PFSK-1 (cell line): ENCODE measurements at regions not wholly inside any gene's neighbourhood (a gene's known extent, or its start where the extent isn't known, plus 50 kb on each side); places are given as distances from the start of the nearest gene placed in this dataset.

Experiments
- FOXP2 ChIP-seq: optimal IDR thresholded peaks from 2 replicates; pipeline ENCODE3; 2011; ENCODE audit warnings: borderline replicate concordance, control low read depth, inconsistent platforms; ENCODE audit not compliant: insufficient read depth; ENCODE audit errors: extremely low read length, extremely low read depth
- POLR2AphosphoS5 ChIP-seq: IDR thresholded peaks from 2 replicates; pipeline ENCODE4 v1.6.1; 2012; ENCODE audit warnings: low read depth, mild to moderate bottlenecking, control low read depth, low read length, moderate library complexity
- SIN3A ChIP-seq: IDR thresholded peaks from 2 replicates; pipeline ENCODE4 v1.6.1; 2012; ENCODE audit warnings: mild to moderate bottlenecking, low read length, moderate library complexity, borderline replicate concordance; ENCODE audit not compliant: insufficient read depth
- TAF1 ChIP-seq: IDR thresholded peaks from 2 replicates; pipeline ENCODE4 v1.6.1; 2012; ENCODE audit warnings: low read length, control low read depth, borderline replicate concordance; ENCODE audit not compliant: insufficient read depth
- TF ChIP-seq, protein P1 (sequence below), 2 experiments: IDR thresholded peaks; 2 replicates each; pipeline versions ENCODE4 v1.6.1 to v1.8.0; 2011 to 2012; ENCODE audit warnings: low read depth in 2 of 2, low read length in 2 of 2, control low read depth in 1 of 2, inconsistent platforms in 1 of 2, mild to moderate bottlenecking in 1 of 2, moderate library complexity in 1 of 2; ENCODE audit not compliant: insufficient read depth in 1 of 2

DNA sequence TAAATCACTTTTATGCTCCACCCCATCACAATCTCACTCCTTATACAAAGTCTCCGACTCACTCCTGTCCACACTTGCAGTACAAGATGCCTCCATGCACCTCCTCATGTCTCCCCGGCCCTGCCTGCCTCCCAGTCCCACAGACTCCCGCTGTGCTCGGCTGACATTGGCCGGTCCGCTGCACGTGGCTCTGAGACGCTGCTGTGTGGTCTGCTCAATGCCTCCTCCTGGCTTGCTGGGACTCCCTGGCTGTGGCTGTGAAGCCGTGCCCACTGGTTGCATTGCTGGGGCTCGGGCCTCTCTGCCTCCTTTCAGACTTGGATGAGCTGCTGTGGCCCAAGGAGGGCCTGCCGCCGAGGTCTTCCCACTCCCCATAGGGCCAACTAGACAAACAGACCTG is 224.0 kb upstream of the B3GAT1 start:
- TF ChIP-seq, protein P1, sequence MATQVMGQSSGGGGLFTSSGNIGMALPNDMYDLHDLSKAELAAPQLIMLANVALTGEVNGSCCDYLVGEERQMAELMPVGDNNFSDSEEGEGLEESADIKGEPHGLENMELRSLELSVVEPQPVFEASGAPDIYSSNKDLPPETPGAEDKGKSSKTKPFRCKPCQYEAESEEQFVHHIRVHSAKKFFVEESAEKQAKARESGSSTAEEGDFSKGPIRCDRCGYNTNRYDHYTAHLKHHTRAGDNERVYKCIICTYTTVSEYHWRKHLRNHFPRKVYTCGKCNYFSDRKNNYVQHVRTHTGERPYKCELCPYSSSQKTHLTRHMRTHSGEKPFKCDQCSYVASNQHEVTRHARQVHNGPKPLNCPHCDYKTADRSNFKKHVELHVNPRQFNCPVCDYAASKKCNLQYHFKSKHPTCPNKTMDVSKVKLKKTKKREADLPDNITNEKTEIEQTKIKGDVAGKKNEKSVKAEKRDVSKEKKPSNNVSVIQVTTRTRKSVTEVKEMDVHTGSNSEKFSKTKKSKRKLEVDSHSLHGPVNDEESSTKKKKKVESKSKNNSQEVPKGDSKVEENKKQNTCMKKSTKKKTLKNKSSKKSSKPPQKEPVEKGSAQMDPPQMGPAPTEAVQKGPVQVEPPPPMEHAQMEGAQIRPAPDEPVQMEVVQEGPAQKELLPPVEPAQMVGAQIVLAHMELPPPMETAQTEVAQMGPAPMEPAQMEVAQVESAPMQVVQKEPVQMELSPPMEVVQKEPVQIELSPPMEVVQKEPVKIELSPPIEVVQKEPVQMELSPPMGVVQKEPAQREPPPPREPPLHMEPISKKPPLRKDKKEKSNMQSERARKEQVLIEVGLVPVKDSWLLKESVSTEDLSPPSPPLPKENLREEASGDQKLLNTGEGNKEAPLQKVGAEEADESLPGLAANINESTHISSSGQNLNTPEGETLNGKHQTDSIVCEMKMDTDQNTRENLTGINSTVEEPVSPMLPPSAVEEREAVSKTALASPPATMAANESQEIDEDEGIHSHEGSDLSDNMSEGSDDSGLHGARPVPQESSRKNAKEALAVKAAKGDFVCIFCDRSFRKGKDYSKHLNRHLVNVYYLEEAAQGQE (IDR thresholded peaks at IDR 0.05; ENCODE audit: insufficient read depth in 1 of 2, low read depth in 2 of 2, low read length in 2 of 2): no peak
- TF ChIP-seq FOXP2 (no peak), TAF1 (no peak), SIN3A (no peak), POLR2AphosphoS5 (no peak)

GRCh38 chr11:134634897-134635831 is 223.1 kb upstream of the B3GAT1 start:
- TF ChIP-seq POLR2AphosphoS5: no peak
- no peak for TF ChIP-seq FOXP2
- TF ChIP-seq TAF1: no peak
- TF ChIP-seq SIN3A: no peak
- TF ChIP-seq, protein P1 (IDR thresholded peaks at IDR 0.05; ENCODE audit: insufficient read depth in 1 of 2, low read depth in 2 of 2, low read length in 2 of 2): no peak

GRCh38 chr11:134633276-134633675 is 221.2 kb upstream of the B3GAT1 start:
- TF ChIP-seq FOXP2: no peak
- TF ChIP-seq POLR2AphosphoS5: no peak
- no peak for TF ChIP-seq TAF1
- TF ChIP-seq, protein P1 (IDR thresholded peaks at IDR 0.05; ENCODE audit: insufficient read depth in 1 of 2, low read depth in 2 of 2, low read length in 2 of 2): no peak
- TF ChIP-seq SIN3A: no peak

DNA sequence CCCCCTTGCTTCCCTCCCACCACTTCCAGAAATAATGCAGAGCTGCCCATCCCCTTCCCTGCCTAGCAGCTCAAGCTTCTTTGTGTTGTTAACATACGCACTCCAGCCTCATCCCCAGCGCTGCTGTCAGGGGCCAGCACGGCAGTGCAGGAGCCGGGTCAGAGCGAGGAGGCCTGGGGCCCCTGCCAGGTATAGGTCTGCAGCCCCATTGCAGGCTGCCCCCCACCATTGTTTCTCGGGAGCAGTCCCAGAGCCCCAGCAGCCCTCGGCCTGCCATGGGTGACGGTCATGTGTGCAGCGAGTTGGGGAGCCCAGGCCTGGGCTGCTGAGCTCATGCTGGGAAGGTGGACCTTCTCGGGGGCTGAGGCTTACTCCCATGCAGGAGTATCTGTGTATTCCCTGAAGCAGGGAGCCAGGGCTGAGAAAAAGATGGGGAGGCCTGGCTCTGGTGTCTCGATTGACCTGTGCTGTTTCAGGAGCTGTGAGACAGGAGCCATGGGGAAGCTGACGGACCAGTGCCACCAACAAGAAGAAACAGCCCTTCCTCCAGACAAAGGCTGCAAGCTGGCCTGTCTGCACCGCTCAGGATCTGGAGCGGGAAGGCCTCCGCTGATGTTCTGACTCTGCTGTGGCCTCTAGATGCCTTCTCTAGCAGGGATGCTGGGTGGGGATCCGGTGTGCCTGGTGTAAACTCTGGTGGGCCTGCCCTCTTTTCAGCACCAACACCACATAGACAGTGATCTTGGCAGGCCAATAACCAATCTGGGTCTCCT is 220.5 kb upstream of the B3GAT1 start:
- TF ChIP-seq SIN3A (no peak), POLR2AphosphoS5 (no peak), TAF1 (no peak), FOXP2 (no peak)
- TF ChIP-seq, protein P1 (IDR thresholded peaks at IDR 0.05; ENCODE audit: insufficient read depth in 1 of 2, low read depth in 2 of 2, low read length in 2 of 2): no peak
